ENCODE measurements at regions not wholly inside any gene's neighbourhood (a gene's known extent, or its start where the extent isn't known, plus 50 kb on each side); places are given as distances from the start of the nearest gene placed in this dataset.

- no peak for TF ChIP-seq CTCF (IDR thresholded peaks at IDR 0.05)
- no peak for TF ChIP-seq POLR2A (IDR thresholded peaks at IDR 0.05)
Measured at GRCh38 chr11:119935349-119935925, 202.5 kb downstream of the TRIM29 start.
